HUES6 (cell line): ENCODE measurements at regions not wholly inside any gene's neighbourhood (a gene's known extent, or its start where the extent isn't known, plus 50 kb on each side); places are given as distances from the start of the nearest gene placed in this dataset.

Experiments used
- H3K27ac ChIP-seq: 2 replicates; pipeline ENCODE4 v1.7.0; 2013; ENCODE audit warnings: low read depth, mild to moderate bottlenecking, low read length, inconsistent platforms
- H3K27me3 ChIP-seq: 2 replicates; pipeline ENCODE4 v1.6.1; 2013; ENCODE audit warnings: low read length; ENCODE audit not compliant: control insufficient read depth, insufficient read depth
- H3K36me3 ChIP-seq: 2 replicates; pipeline ENCODE4 v1.6.1; 2013; ENCODE audit warnings: low read length; ENCODE audit not compliant: control insufficient read depth, insufficient read depth
- H3K4me1 ChIP-seq: 2 replicates; pipeline ENCODE4 v1.6.1; 2013; ENCODE audit warnings: low read length; ENCODE audit not compliant: control insufficient read depth, insufficient read depth
- H3K4me3 ChIP-seq: 2 replicates; pipeline ENCODE4 v1.5.1; 2013; ENCODE audit warnings: low read depth, low read length
- H3K9ac ChIP-seq: one replicate; pipeline ENCODE4 v1.6.1; 2013; ENCODE audit warnings: mild to moderate bottlenecking, low read length
- H3K9me3 ChIP-seq: 2 replicates; pipeline ENCODE4 v1.6.1; 2013; ENCODE audit warnings: low read depth, low read length; ENCODE audit not compliant: control insufficient read depth, insufficient read depth

GRCh38 chr2:2869553-2869952, 508.1 kb downstream of the EIPR1 start:
- Histone ChIP-seq H3K27ac (no peak overlapping the region), H3K4me3 (no peak overlapping the region), H3K9me3 (peaks cover 1% of the 10 kb centered on the region; the same call in 1 of the 2 replicates), H3K9ac (no peak overlapping the region), H3K27me3 (no peaks in the 10 kb centered on the region), H3K4me1 (no peaks in the 10 kb centered on the region; the same call in 1 of the 2 replicates), H3K36me3 (no peaks in the 10 kb centered on the region)

- Histone ChIP-seq H3K27me3 (no peaks in the 10 kb centered on the region), H3K9me3 (peaks cover 6% of the 10 kb centered on the region; the same call in 1 of the 2 replicates), H3K4me3 (no peak overlapping the region), H3K27ac (no peak overlapping the region), H3K36me3 (no peaks in the 10 kb centered on the region), H3K9ac (no peak overlapping the region), H3K4me1 (no peaks in the 10 kb centered on the region; the same call in 1 of the 2 replicates)
These were observed 509.5 kb downstream of the EIPR1 start for GRCh38 chr2:2868085-2868484.

- Histone ChIP-seq H3K4me1 (no peaks in the 10 kb centered on the region; the same call in 1 of the 2 replicates), H3K9ac (no peak overlapping the region), H3K36me3 (no peaks in the 10 kb centered on the region), H3K9me3 (peaks cover 6% of the 10 kb centered on the region; the same call in 1 of the 2 replicates), H3K4me3 (no peak overlapping the region), H3K27me3 (no peaks in the 10 kb centered on the region), H3K27ac (no peak overlapping the region)
These were observed 510.1 kb downstream of the EIPR1 start for GRCh38 chr2:2867397-2867979.

- H3K27me3 ChIP-seq = no peaks in the 10 kb centered on the region
- no peaks in the 10 kb centered on the region for H3K36me3 ChIP-seq
- H3K9me3 ChIP-seq = peaks cover 6% of the 10 kb centered on the region; the same call in 1 of the 2 replicates
- H3K9ac ChIP-seq = no peak overlapping the region
- H3K27ac ChIP-seq = no peak overlapping the region
- H3K4me3 ChIP-seq = no peak overlapping the region
- H3K4me1 ChIP-seq = no peaks in the 10 kb centered on the region
These were observed 511.2 kb downstream of the EIPR1 start for GRCh38 chr2:2866459-2866858.

- Histone ChIP-seq H3K27ac (no peak overlapping the region), H3K36me3 (no peaks in the 10 kb centered on the region), H3K4me1 (no peaks in the 10 kb centered on the region), H3K9ac (no peak overlapping the region), H3K4me3 (no peak overlapping the region), H3K9me3 (peaks cover 22% of the 10 kb centered on the region), H3K27me3 (no peaks in the 10 kb centered on the region)
These were observed 515.2 kb downstream of the EIPR1 start for GRCh38 chr2:2862386-2862785.

GRCh38 chr2:2861666-2862240, 515.9 kb downstream of the EIPR1 start:
- Histone ChIP-seq H3K27ac (no peak overlapping the region), H3K9me3 (peaks cover 22% of the 10 kb centered on the region), H3K27me3 (no peaks in the 10 kb centered on the region), H3K36me3 (no peaks in the 10 kb centered on the region), H3K9ac (no peak overlapping the region), H3K4me3 (no peak overlapping the region), H3K4me1 (no peaks in the 10 kb centered on the region)

GRCh38 chr2:2860589-2861300, 516.9 kb downstream of the EIPR1 start:
- Histone ChIP-seq H3K36me3 (no peaks in the 10 kb centered on the region), H3K4me1 (no peaks in the 10 kb centered on the region), H3K27ac (no peak overlapping the region), H3K4me3 (no peak overlapping the region), H3K9me3 (peaks cover 22% of the 10 kb centered on the region), H3K9ac (no peak overlapping the region), H3K27me3 (no peaks in the 10 kb centered on the region)

- no peaks in the 10 kb centered on the region for H3K4me1 ChIP-seq
- no peak overlapping the region for H3K27ac ChIP-seq
- no peak overlapping the region for H3K9ac ChIP-seq
- no peaks in the 10 kb centered on the region for H3K36me3 ChIP-seq
- no peaks in the 10 kb centered on the region for H3K27me3 ChIP-seq
- peaks cover 22% of the 10 kb centered on the region for H3K9me3 ChIP-seq
- H3K4me3 ChIP-seq = no peak overlapping the region
These were observed 517.9 kb downstream of the EIPR1 start for GRCh38 chr2:2859732-2860131.

GRCh38 chr2:2859164-2859563, 518.5 kb downstream of the EIPR1 start:
- Histone ChIP-seq H3K27me3 (no peaks in the 10 kb centered on the region), H3K27ac (no peak overlapping the region), H3K36me3 (no peaks in the 10 kb centered on the region), H3K9me3 (peaks cover 19% of the 10 kb centered on the region), H3K9ac (no peak overlapping the region), H3K4me1 (no peaks in the 10 kb centered on the region), H3K4me3 (no peak overlapping the region)

- no peaks in the 10 kb centered on the region for H3K36me3 ChIP-seq
- no peak overlapping the region for H3K9ac ChIP-seq
- H3K27me3 ChIP-seq = no peaks in the 10 kb centered on the region
- no peak overlapping the region for H3K4me3 ChIP-seq
- no peak overlapping the region for H3K27ac ChIP-seq
- no peaks in the 10 kb centered on the region for H3K4me1 ChIP-seq
- peaks cover 15% of the 10 kb centered on the region for H3K9me3 ChIP-seq
These were observed 520.7 kb downstream of the EIPR1 start for GRCh38 chr2:2856723-2857415.

GRCh38 chr2:2855297-2855696, 522.3 kb downstream of the EIPR1 start:
- H3K4me3 ChIP-seq = no peak overlapping the region
- H3K9me3 ChIP-seq = peaks cover 12% of the 10 kb centered on the region
- H3K27me3 ChIP-seq = no peaks in the 10 kb centered on the region
- H3K27ac ChIP-seq = no peak overlapping the region
- no peak overlapping the region for H3K9ac ChIP-seq
- no peaks in the 10 kb centered on the region for H3K36me3 ChIP-seq
- peaks cover 10% of the 10 kb centered on the region for H3K4me1 ChIP-seq
